Lung (tissue), 11 donors: ENCODE measurements at regions not wholly inside any gene's neighbourhood (a gene's known extent, or its start where the extent isn't known, plus 50 kb on each side); places are given as distances from the start of the nearest gene placed in this dataset.

Experiments used
- ATAC-seq: fragments of 200-7000 bp; cut with Tn5 transposase; one replicate; pipeline ENCODE4 v1.9.1; 2020; ENCODE audit warnings: moderate number of reproducible peaks; ENCODE audit not compliant: insufficient read depth, low FRiP score
- DNase-seq, 3 donors: peaks; one replicate each; pipeline ENCODE4 v3.0.0-alpha.2; 2013 to 2017
- H3K27ac ChIP-seq, 2 donors: one replicate each; pipeline ENCODE4 v1.5.1; 2013; ENCODE audit warnings: mild to moderate bottlenecking in 2 of 2, moderate library complexity in 2 of 2, control low read depth in 1 of 2, inconsistent platforms in 1 of 2, low read depth in 1 of 2, low read length in 1 of 2
- H3K27me3 ChIP-seq, 3 donors: one replicate each; pipeline ENCODE4 v1.5.1; 2013; ENCODE audit warnings: low read length in 2 of 3; ENCODE audit not compliant: control insufficient read depth in 3 of 3, insufficient read depth in 3 of 3
- H3K36me3 ChIP-seq, 4 donors: one replicate each; pipeline ENCODE4 v1.5.1; 2013; ENCODE audit warnings: low read length in 4 of 4, mild to moderate bottlenecking in 1 of 4, moderate library complexity in 1 of 4; ENCODE audit not compliant: control insufficient read depth in 4 of 4, insufficient read depth in 4 of 4
- H3K4me1 ChIP-seq, 5 donors: one replicate each; pipeline ENCODE4 v1.5.1; 2013; ENCODE audit warnings: low read length in 5 of 5, mild to moderate bottlenecking in 2 of 5, moderate library complexity in 1 of 5; ENCODE audit not compliant: control insufficient read depth in 5 of 5, insufficient read depth in 5 of 5
- H3K4me3 ChIP-seq: one replicate; pipeline ENCODE4 v1.5.1; 2013; ENCODE audit warnings: mild to moderate bottlenecking, control low read depth, moderate library complexity
- H3K9ac ChIP-seq, 2 donors: one replicate each; pipeline ENCODE4 v1.5.1; 2013; ENCODE audit warnings: low read length in 2 of 2, control low read depth in 1 of 2; ENCODE audit not compliant: insufficient read depth in 1 of 2
- H3K9me3 ChIP-seq, 4 donors: one replicate each; pipeline ENCODE4 v1.5.1; 2013; ENCODE audit warnings: low read length in 3 of 4, mild to moderate bottlenecking in 1 of 4, moderate library complexity in 1 of 4; ENCODE audit not compliant: control insufficient read depth in 4 of 4, insufficient read depth in 3 of 4
- WGBS, 2 donors: extraction: QIAGEN DNeasy Blood & Tissue Kit; methylation state at CpG; one replicate each; pipeline ENCODE4 v1.1.7; 2013; 5-methylcytosine and 5-hydroxymethylcytosine counted together
- TF ChIP-seq, protein P1 (sequence below): IDR thresholded peaks from 2 replicates; pipeline ENCODE4 v1.5.1; 2012; ENCODE audit warnings: mild to moderate bottlenecking; ENCODE audit errors: control extremely low read depth, extremely low read depth
- donor health status: control.
- donor health status: control.
- donor health status: Bipolar disorder and iron deficiency.
- donor health status: healthy.
- donor health status: DM: yes; HTN: yes; CAD: no.

GRCh38 chr12:87670448-87670847, 358.8 kb downstream of the C12orf50 start:
- DNase-seq (no peak), ATAC-seq (no peak)
- H3K9ac ChIP-seq = no peak overlapping the region
- H3K4me3 ChIP-seq = no peak overlapping the region
- H3K27ac ChIP-seq = no peak overlapping the region
- 90 to 95% methylated on average over 7 of the region's 7 CpGs for WGBS, 2 donors
- no peaks in the 10 kb centered on the region for H3K4me1 ChIP-seq
- no peaks in the 10 kb centered on the region for H3K36me3 ChIP-seq
- no peaks in the 10 kb centered on the region for H3K27me3 ChIP-seq
- no peaks in the 10 kb centered on the region for H3K9me3 ChIP-seq
- TF ChIP-seq, protein P1, sequence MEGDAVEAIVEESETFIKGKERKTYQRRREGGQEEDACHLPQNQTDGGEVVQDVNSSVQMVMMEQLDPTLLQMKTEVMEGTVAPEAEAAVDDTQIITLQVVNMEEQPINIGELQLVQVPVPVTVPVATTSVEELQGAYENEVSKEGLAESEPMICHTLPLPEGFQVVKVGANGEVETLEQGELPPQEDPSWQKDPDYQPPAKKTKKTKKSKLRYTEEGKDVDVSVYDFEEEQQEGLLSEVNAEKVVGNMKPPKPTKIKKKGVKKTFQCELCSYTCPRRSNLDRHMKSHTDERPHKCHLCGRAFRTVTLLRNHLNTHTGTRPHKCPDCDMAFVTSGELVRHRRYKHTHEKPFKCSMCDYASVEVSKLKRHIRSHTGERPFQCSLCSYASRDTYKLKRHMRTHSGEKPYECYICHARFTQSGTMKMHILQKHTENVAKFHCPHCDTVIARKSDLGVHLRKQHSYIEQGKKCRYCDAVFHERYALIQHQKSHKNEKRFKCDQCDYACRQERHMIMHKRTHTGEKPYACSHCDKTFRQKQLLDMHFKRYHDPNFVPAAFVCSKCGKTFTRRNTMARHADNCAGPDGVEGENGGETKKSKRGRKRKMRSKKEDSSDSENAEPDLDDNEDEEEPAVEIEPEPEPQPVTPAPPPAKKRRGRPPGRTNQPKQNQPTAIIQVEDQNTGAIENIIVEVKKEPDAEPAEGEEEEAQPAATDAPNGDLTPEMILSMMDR = no peak

DNA sequence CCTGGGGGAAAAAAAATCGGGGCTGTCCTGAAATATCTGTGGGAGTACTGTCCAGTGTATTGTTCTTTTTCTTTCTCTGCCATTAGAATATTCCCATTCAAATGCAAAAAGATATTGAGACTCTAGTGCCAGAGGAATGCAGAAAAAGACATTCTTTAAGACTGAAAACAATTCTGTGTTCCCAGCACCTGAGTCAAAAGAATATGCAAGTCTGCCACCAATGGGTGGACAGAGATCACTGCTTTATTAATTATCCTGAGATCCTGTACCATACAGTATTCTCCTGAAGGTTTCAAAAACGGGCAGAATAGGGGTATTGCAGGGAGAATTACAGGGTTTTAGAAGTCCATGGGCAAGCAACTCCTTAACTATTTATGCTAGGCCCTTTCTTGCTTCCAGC, 361.8 kb downstream of the C12orf50 start:
- DNase-seq (peak in 1 of 3 donors; percentile 35), ATAC-seq (no peak)
- Histone ChIP-seq H3K9ac (no peak overlapping the region), H3K27me3 (no peaks in the 10 kb centered on the region), H3K4me1 (no peaks in the 10 kb centered on the region), H3K9me3 (no peaks in the 10 kb centered on the region), H3K36me3 (no peaks in the 10 kb centered on the region), H3K4me3 (no peak overlapping the region), H3K27ac (no peak overlapping the region)
- TF ChIP-seq, protein P1 = no peak
- WGBS, 2 donors = 40 to 56% methylated on average over 2 of the region's 2 CpGs

DNA sequence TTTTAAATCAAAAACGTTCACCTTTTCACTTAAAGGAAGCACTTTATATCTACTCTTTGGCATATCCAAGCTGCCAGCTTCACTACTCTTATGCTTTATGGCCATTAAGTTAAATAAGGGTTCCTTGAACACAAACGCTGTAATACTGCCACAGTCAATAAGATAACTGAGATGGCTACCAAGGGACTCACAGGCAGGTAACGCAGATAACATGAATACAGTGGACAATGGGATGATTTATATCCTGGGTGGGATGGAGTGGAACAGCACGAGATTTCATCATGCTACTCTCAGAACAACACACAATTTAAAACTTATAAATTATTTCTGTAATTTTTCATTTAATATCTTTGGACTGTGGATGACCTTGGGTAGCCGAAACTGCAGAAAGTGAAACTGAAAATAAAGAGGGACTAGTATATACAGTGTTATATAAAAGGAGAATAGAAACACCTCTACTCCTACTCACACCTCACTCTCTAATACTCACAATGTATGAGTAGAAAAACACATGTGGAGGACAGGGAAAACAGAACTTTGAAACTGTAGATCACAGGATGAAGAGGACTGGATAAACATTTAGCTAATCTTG, 367.3 kb downstream of the C12orf50 start:
- H3K9me3 ChIP-seq = no peaks in the 10 kb centered on the region
- no peaks in the 10 kb centered on the region for H3K27me3 ChIP-seq
- no peak overlapping the region for H3K4me3 ChIP-seq
- H3K36me3 ChIP-seq = no peaks in the 10 kb centered on the region
- TF ChIP-seq, protein P1 = no peak
- DNase-seq (no peak), ATAC-seq (no peak)
- WGBS, 2 donors = 55 to 75% methylated on average over 5 of the region's 5 CpGs
- no peak overlapping the region for H3K27ac ChIP-seq
- H3K4me1 ChIP-seq = peaks cover 0 to 11% (median 0%) of the 10 kb centered on the region in 5 donors
- H3K9ac ChIP-seq = no peak overlapping the region
